HG03045 (cell line): ENCODE measurements at regions not wholly inside any gene's neighbourhood (a gene's known extent, or its start where the extent isn't known, plus 50 kb on each side); places are given as distances from the start of the nearest gene placed in this dataset.
"Not testable (repeated sequence)": the region's sequence is repeated elsewhere in the genome, so short reads cannot be mapped to it uniquely, and the experiment has no call there.

ENCODE experiments used
- ATAC-seq: cut with Tn5 transposase; IDR thresholded peaks from one replicate; pipeline ENCODE4 v1.9.1; 2021; ENCODE audit warnings: mild to moderate bottlenecking, moderate library complexity; ENCODE audit not compliant: unreplicated experiment

DNA sequence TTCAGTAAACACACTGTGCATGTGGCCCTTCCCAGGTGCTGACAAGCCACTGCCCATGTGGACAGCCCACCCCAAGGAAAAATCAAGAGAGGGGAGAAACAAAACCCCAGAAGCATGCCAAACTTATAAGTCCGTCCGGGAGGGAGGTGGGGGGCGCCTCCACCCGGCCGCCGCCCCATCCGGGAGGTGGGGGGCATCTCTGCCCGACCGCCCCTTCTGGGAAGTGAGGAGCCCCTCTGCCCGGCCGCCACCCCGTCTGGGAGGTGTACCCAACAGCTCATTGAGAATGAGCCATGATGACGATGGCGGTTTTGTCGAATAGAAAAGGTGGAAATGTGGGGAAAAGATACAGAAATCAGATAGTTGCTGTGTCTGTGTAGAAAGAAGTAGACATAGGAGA lies 53.8 kb upstream of the C2CD4B start:
- no peak for ATAC-seq

- ATAC-seq, result no peak
These were observed 54.7 kb upstream of the C2CD4B start for GRCh38 chr15:62219799-62220198.

- ATAC-seq, result no peak
These were observed 57.9 kb upstream of the C2CD4B start for GRCh38 chr15:62223020-62223419.

DNA sequence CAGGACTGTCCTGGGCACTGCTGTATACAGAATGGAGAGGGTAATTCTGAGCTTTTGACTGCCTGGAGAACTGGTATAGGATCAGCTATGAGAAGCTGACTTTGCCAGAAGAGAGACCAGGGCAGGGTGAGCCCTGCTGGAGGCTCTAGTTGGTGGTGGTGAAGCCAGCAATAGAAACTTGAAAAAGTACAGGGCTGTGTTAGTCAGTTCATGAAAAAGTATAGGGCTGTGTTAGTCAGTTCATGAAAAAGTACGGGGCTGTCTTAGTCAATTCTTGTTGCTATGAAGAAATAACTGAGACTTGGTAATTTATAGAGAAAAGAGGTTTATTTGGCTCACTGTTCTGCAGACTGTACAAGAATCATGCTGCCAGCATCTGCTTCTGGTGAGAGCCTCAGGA lies 63.5 kb upstream of the C2CD4B start:
- ATAC-seq, result no peak

DNA sequence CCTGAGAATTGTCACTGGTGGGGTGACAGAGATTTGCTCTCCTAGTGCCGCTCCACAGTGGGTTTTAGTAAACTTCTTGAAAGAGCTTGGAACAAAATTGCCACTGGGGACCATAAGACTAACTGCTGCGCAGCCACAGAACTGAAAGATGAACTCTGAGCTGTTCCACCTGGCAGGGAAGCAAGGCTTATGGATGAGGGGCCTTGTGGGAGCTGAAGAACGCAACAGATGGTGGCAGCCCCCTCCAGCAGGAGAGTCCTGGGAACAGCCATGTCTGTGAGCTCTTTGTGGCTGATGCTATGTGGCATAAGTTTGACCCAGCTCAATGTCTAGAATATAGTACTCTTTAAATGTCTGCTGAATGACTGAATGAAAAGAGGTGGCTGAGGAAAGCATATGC lies 66.8 kb upstream of the C2CD4B start:
- no peak for ATAC-seq

DNA sequence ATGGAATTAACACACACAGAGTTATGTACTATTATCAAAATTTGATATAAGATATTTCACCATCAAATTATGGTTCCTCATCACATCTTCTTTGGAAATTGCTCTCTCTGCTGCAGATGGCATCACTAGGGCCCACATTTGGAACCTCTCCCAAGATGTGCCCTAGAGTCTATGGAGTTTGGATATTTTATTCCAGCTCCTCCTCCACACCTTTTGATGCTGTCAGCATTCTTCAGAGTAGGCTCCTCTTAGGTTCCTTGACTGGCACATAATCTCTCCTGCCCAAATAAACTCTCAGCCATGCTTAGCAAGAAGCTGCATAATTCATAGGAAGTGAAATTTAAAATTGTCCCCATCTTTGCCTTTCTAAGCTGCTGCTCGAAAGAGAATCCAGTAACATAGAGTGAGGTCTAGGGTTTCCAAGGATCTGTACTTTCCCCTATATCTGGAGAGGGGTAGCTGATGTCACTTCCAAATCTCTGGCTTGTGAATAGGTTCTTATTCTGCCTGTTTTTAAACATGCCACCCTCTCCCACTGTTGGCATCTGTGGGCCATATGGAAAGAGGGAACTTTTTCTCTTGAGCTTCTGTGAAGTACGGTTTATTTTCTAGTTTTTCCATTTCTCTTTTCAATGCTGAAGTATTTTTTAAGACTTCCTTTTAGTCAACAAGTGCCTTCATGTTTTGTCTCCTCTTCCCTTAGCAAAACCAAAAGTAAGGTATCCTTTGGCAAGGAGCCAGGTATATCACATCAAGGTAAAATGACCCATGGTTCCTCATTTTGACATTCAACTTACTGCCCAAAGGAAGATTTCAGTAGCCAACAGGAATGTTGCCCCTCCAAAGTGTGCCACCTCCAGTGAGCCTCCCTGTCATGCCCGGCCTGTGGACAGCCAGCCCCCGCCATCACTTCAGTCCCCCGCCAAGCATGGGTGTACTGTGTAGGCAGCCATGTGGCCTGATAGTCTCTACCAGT lies 75.3 kb upstream of the C2CD4B start:
- no peak for ATAC-seq

- ATAC-seq, result no peak
These were observed 76.2 kb upstream of the C2CD4B start for GRCh38 chr15:62241135-62241770.

GRCh38 chr15:62242999-62243398 lies 77.9 kb upstream of the C2CD4B start:
- ATAC-seq, result no peak

- ATAC-seq, result no peak
These were observed 79.7 kb upstream of the C2CD4B start for GRCh38 chr15:62244762-62245161.

- no peak for ATAC-seq
These were observed 83.3 kb upstream of the C2CD4B start for GRCh38 chr15:62248277-62248984.

- ATAC-seq, result no peak
These were observed 84.4 kb upstream of the C2CD4B start for GRCh38 chr15:62249501-62249900.

- ATAC-seq, result no peak
These were observed 85.1 kb upstream of the C2CD4B start for GRCh38 chr15:62250186-62250585.

DNA sequence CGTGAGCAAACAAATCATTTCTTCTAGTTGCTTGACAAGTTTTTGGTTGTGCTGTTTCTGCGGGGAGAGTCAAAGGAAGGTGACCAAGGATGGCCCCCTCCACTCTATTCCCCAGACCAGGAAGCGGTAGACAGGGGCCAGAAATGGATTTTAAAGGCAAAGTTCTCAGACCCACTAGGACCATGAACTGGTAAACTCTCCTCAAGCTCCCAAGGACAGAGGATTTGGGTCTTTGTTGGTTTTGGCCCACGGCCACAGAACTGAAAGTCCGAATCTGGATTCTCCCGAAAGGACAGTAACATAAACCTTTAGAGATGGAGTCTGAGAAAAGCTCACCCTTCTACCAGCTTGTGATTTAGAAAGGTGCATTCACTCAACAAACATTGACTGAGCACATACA lies 85.9 kb upstream of the C2CD4B start:
- no peak for ATAC-seq

- ATAC-seq, result no peak
These were observed 88.2 kb upstream of the C2CD4B start for GRCh38 chr15:62253294-62253693.

DNA sequence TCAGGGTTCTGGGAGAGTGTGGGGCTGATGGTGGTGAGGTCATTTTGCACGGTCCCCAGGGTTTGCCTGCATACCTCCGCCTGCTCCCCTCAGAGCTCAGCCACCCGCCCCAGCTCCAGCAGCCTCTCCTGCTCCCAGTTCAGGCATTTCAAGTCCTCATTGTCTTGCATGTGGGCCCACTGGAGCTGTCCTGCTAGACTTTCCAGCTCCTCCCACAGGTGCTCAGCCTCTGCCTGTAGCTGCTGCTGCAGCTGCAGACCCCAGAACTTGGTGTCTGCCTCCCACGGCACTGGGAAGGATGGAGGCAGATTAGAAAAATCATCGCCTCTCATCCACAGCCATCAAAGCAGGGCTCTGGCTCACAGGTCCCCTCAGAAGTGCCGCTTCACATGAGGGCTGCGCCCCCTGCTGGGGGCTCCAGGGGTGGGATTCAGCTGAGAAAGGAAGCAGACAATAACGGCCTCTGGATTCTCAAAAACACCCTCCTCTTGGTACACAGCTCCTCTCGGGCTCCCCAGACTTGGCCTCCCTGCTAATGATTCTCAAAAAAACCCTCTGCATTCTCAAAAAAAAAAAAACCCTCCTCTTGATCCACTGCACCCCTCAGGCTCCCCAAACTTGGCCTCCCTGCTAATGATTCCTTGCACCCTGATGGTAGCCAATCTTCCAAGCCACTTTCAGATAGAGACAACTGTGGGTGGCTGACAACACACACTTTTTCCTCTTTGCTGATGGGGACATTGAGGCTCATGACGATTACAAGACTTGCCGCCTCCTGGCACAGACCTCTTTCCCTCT lies 89.3 kb upstream of the C2CD4B start:
- no peak for ATAC-seq

GRCh38 chr15:62256430-62256829 lies 91.3 kb upstream of the C2CD4B start:
- not testable (repeated sequence) for ATAC-seq

DNA sequence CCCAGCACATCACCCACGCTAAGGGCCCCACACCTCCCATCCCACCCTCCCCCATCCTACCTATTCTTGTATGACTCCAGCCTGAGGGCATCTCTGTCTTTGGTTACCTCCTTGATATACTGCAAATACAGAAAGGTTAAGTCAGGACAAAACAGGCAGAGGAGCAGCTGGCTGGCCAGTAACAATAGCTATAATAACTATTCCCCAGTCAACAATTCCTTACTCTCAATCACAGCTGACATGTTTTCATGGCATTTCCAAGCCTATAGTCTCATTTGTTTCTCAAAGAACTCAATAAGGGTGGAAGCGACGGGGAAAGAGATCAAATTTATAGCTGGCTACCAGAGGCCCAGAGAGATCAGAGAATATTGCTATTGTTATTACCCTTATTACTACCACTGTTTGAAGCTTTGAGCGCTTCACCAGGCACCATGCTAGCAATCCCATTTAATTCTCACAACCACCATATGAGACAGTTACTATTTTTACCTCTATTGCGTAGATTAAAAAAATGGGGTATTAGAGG lies 93.0 kb upstream of the C2CD4B start:
- ATAC-seq, result no peak

GRCh38 chr15:62262305-62262941 lies 97.3 kb upstream of the C2CD4B start:
- ATAC-seq, result no peak

DNA sequence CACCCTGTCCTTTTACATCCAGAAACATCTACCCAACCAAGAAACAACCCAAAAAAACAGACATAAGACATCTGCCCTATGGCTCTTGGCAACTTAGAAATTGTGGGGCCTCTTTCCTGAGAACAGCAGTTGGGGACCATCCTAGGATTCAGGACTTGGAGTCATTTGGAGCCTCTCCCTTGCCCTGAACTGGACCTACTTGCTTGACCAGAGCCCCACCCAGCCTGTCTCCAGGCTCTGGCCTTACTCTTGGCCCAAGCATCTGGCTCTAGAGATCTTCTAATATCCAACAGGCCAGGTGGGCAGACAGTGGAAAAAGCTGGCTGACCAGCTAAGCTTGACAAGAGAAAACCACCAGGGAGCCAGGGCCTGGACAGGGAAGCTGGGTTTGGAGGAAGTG lies 99.1 kb upstream of the C2CD4B start:
- ATAC-seq, result no peak

DNA sequence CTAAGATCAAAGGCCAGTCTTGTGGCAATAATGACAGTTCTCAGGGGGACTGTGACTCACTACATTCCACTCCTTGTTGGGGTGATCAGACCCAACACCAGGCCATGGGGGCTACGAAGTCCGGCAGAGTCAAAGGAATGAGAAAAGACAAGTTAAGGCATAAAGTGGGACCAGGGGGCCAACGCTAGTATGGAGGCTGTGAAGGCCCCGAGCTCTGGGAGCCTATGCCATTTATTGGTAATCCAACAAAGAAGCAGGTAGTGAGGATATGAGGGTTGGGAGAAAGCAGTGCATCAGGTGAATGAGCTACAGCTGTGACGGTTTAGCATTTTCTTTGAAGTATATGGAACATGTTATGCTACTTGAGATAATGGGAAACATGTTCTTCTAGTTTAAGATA lies 104.4 kb upstream of the C2CD4B start:
- no peak for ATAC-seq
